Endothelial cell (in vitro differentiated cells): ENCODE measurements at regions not wholly inside any gene's neighbourhood (a gene's known extent, or its start where the extent isn't known, plus 50 kb on each side); places are given as distances from the start of the nearest gene placed in this dataset.

Experiments
- DNase-seq: peaks from one replicate; pipeline ENCODE4 v3.0.0; 2021; ENCODE audit warnings: low spot score
- H3K27ac Mint-ChIP-seq: one replicate; pipeline ENCODE4 v1.8.0; 2021; ENCODE audit warnings: mixed read lengths, inconsistent platforms; ENCODE audit not compliant: unreplicated experiment
- H3K27me3 Mint-ChIP-seq: one replicate; pipeline ENCODE4 v1.8.0; 2021; ENCODE audit warnings: mild to moderate bottlenecking, moderate library complexity, mixed read lengths, inconsistent platforms; ENCODE audit not compliant: unreplicated experiment
- H3K36me3 Mint-ChIP-seq: one replicate; pipeline ENCODE4 v1.8.0; 2021; ENCODE audit warnings: mild to moderate bottlenecking, low read depth, mixed read lengths, inconsistent platforms; ENCODE audit not compliant: unreplicated experiment
- H3K4me1 Mint-ChIP-seq: one replicate; pipeline ENCODE4 v1.8.0; 2021; ENCODE audit warnings: mild to moderate bottlenecking, mixed read lengths, inconsistent platforms; ENCODE audit not compliant: unreplicated experiment
- H3K4me3 Mint-ChIP-seq: one replicate; pipeline ENCODE4 v1.8.0; 2021; ENCODE audit warnings: mild to moderate bottlenecking, mixed read lengths, inconsistent platforms; ENCODE audit not compliant: unreplicated experiment
- H3K9me3 Mint-ChIP-seq: one replicate; pipeline ENCODE4 v1.8.0; 2021; ENCODE audit warnings: mixed read lengths, inconsistent platforms; ENCODE audit not compliant: unreplicated experiment
- CTCF ChIP-seq: fragments of 200-600 bp; sonication (generic); IDR thresholded peaks from one replicate; pipeline ENCODE4 v1.5.0; 2021; ENCODE audit warnings: antibody characterized with exemption; ENCODE audit not compliant: unreplicated experiment

GRCh38 chr16:54792811-54793210, 137.9 kb upstream of the IRX5 start:
- Mint-ChIP-seq H3K4me1 (no peaks in the 10 kb centered on the region), H3K27me3 (no peaks in the 10 kb centered on the region), H3K9me3 (no peaks in the 10 kb centered on the region), H3K27ac (no peak overlapping the region), H3K4me3 (no peak overlapping the region), H3K36me3 (no peaks in the 10 kb centered on the region)
- TF ChIP-seq CTCF, result no peak
- DNase-seq, result no peak

GRCh38 chr16:54787045-54787444, 143.6 kb upstream of the IRX5 start:
- no peak overlapping the region for H3K27ac Mint-ChIP-seq
- H3K27me3 Mint-ChIP-seq, result no peaks in the 10 kb centered on the region
- no peak for DNase-seq
- TF ChIP-seq CTCF, result no peak
- H3K36me3 Mint-ChIP-seq, result peaks cover 7% of the 10 kb centered on the region
- H3K4me1 Mint-ChIP-seq, result no peaks in the 10 kb centered on the region
- peaks cover 16% of the 10 kb centered on the region for H3K9me3 Mint-ChIP-seq
- H3K4me3 Mint-ChIP-seq, result no peak overlapping the region

GRCh38 chr16:54783980-54784379, 146.7 kb upstream of the IRX5 start:
- H3K9me3 Mint-ChIP-seq, result peaks cover 16% of the 10 kb centered on the region
- H3K36me3 Mint-ChIP-seq, result peaks cover 7% of the 10 kb centered on the region
- H3K4me1 Mint-ChIP-seq, result no peaks in the 10 kb centered on the region
- H3K27ac Mint-ChIP-seq, result no peak overlapping the region
- no peak overlapping the region for H3K4me3 Mint-ChIP-seq
- no peak for DNase-seq
- TF ChIP-seq CTCF, result no peak
- H3K27me3 Mint-ChIP-seq, result no peaks in the 10 kb centered on the region

GRCh38 chr16:54783226-54783625, 147.4 kb upstream of the IRX5 start:
- peaks cover 7% of the 10 kb centered on the region for H3K36me3 Mint-ChIP-seq
- H3K27ac Mint-ChIP-seq, result no peak overlapping the region

GRCh38 chr16:54780266-54780665, 150.4 kb upstream of the IRX5 start:
- no peak for DNase-seq
- peaks cover under 1% of the 10 kb centered on the region for H3K36me3 Mint-ChIP-seq
- H3K27ac Mint-ChIP-seq, result no peak overlapping the region
- no peak overlapping the region for H3K4me3 Mint-ChIP-seq
- H3K27me3 Mint-ChIP-seq, result no peaks in the 10 kb centered on the region
- no peak for TF ChIP-seq CTCF
- H3K9me3 Mint-ChIP-seq, result peaks cover under 1% of the 10 kb centered on the region
- no peaks in the 10 kb centered on the region for H3K4me1 Mint-ChIP-seq

More at GRCh38 chr16:54783226-54783625, 147.4 kb upstream of the IRX5 start:
- H3K4me3 Mint-ChIP-seq, result no peak overlapping the region
- no peaks in the 10 kb centered on the region for H3K4me1 Mint-ChIP-seq
- TF ChIP-seq CTCF, result no peak
- no peak for DNase-seq
- H3K27me3 Mint-ChIP-seq, result no peaks in the 10 kb centered on the region
- H3K9me3 Mint-ChIP-seq, result peaks cover 16% of the 10 kb centered on the region
